ENCODE measurements at regions not wholly inside any gene's neighbourhood (a gene's known extent, or its start where the extent isn't known, plus 50 kb on each side); places are given as distances from the start of the nearest gene placed in this dataset.

DNA sequence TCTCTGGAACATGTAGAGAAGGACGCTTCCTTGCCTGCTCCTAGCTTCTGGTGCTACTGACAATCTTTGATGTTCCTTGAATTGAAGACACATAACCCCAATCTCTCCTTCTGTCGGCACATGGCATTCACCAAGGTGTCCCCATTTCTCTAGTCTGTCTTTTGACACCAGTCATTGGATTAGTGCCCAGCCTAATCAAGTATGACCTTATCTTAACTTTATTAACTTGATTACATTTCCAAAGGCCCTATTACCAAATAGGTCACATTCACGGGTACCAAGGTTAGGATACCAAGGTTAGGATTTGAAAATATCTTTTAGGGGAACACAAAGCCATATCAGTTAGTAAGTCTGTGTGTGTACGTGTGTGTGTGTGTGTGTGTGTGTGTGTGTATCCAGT is 377.9 kb downstream of the CMPK2 start:
- H3K36me3 Mint-ChIP-seq (ENCODE audit: low read depth), result no peaks in the 10 kb centered on the region
- H3K9me3 Mint-ChIP-seq, result no peaks in the 10 kb centered on the region
- intact Hi-C loops (cut with micrococcal nuclease), result no loop called here
- no peak overlapping the region for H3K27ac Mint-ChIP-seq
- H3K4me1 Mint-ChIP-seq (ENCODE audit: low read depth), result no peaks in the 10 kb centered on the region
- H3K27me3 Mint-ChIP-seq (ENCODE audit: low read depth), result no peaks in the 10 kb centered on the region
- no peak overlapping the region for H3K4me3 Mint-ChIP-seq (ENCODE audit: low read depth)
- no peak for DNase-seq (ENCODE audit: low spot score)

DNA sequence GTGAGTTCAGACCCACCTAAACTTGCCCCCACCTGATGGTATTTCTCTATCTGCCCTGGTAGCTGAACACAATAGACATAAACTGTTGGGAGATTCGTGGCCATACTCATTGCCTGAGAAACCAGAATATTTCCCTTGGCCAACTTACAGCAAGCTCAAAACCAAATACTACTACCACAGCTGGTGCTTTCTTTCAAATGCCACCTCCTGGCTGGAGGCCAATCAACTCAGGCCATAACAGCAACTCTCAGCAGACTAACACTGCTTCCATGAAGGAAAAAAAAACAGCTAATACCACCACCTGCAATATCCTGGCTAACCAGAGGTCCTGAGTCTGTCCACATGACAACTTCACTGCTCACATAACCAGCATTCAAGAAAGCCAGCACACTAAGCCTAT is 373.1 kb downstream of the CMPK2 start:
- Mint-ChIP-seq H3K27me3 (ENCODE audit: low read depth) (no peaks in the 10 kb centered on the region), H3K36me3 (ENCODE audit: low read depth) (no peaks in the 10 kb centered on the region)
- intact Hi-C loops (cut with micrococcal nuclease), result no loop called here

DNA sequence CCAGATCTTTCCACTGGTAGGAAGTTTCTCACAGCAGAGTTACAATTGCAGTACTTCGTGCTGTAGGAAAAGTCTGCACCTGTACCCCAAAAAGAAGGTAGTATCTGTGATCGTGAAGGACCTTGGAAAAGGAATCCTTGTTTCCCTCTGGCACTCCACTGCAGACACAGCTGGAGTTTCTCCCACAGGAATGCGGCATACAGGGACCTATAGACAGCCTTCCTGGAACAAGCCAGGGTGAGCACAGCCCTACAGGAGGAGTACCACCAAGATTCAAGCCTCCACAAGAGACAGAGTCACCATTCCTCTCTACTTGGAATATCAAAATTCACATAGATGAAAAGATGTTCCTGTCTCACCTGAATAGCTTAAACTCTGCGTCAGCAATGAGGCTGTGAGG is 372.4 kb downstream of the CMPK2 start:
- Mint-ChIP-seq H3K27ac (no peak overlapping the region), H3K4me1 (ENCODE audit: low read depth) (no peaks in the 10 kb centered on the region), H3K36me3 (ENCODE audit: low read depth) (no peaks in the 10 kb centered on the region), H3K4me3 (ENCODE audit: low read depth) (no peak overlapping the region), H3K27me3 (ENCODE audit: low read depth) (no peaks in the 10 kb centered on the region), H3K9me3 (no peaks in the 10 kb centered on the region)
- intact Hi-C loops (cut with micrococcal nuclease), result no loop called here
- no peak for DNase-seq (ENCODE audit: low spot score)

More for the DNA sequence above, 373.1 kb downstream of the CMPK2 start:
- Mint-ChIP-seq H3K4me3 (ENCODE audit: low read depth) (no peak overlapping the region), H3K27ac (no peak overlapping the region), H3K4me1 (ENCODE audit: low read depth) (no peaks in the 10 kb centered on the region), H3K9me3 (no peaks in the 10 kb centered on the region)
- no peak for DNase-seq (ENCODE audit: low spot score)

DNA sequence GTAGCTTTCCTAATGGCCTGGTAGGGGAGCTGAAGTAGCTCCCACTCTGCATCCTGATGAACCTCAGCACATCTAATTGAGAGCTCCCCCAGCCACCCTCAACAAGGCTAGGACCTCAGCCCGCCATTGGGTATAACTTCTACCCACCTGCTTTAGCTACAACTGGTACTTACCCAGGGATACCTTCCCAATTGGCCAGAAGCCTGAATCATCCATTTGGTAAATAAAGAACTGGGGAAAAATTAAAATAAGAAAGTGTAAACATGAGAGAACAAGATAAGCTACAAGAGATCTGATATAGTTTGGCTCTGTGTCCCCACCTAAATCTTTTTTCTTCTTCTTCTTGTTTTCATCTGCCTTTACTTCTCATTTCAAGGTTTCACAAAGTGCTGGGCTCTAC is 372.0 kb downstream of the CMPK2 start:
- H3K27ac Mint-ChIP-seq, result no peak overlapping the region
- no peaks in the 10 kb centered on the region for H3K36me3 Mint-ChIP-seq (ENCODE audit: low read depth)
- no peaks in the 10 kb centered on the region for H3K9me3 Mint-ChIP-seq
- H3K4me1 Mint-ChIP-seq (ENCODE audit: low read depth), result no peaks in the 10 kb centered on the region
- H3K4me3 Mint-ChIP-seq (ENCODE audit: low read depth), result no peak overlapping the region
- DNase-seq (ENCODE audit: low spot score), result no peak
- H3K27me3 Mint-ChIP-seq (ENCODE audit: low read depth), result no peaks in the 10 kb centered on the region
- intact Hi-C loops (cut with micrococcal nuclease), result no loop called here

DNA sequence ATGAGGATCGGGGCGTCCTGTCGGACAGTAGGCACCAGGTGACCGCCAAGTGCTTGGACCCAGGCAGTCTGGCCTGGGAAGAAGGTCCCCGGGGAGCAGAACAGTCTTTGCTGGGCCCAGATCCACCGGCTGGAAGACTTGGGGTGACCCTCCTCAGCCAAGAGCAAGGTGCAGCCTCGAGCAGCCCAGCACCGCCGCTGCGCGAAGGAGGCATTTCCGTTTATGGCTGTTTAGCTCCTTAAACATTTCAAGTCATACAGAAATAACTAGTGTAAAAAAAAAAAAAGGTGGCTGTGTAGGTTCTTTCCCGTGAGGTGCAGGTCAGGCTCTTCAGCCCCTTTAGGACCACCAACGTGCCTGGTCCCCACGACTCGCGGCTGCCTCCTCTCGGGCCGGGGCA is 370.2 kb downstream of the CMPK2 start:
- H3K4me3 Mint-ChIP-seq (ENCODE audit: low read depth), result no peak overlapping the region
- no peak for DNase-seq (ENCODE audit: low spot score)
- H3K27me3 Mint-ChIP-seq (ENCODE audit: low read depth), result no peaks in the 10 kb centered on the region
- intact Hi-C loops (cut with micrococcal nuclease), result no loop called here
- no peaks in the 10 kb centered on the region for H3K36me3 Mint-ChIP-seq (ENCODE audit: low read depth)
- no peaks in the 10 kb centered on the region for H3K4me1 Mint-ChIP-seq (ENCODE audit: low read depth)
- H3K27ac Mint-ChIP-seq, result no peak overlapping the region
- no peaks in the 10 kb centered on the region for H3K9me3 Mint-ChIP-seq

DNA sequence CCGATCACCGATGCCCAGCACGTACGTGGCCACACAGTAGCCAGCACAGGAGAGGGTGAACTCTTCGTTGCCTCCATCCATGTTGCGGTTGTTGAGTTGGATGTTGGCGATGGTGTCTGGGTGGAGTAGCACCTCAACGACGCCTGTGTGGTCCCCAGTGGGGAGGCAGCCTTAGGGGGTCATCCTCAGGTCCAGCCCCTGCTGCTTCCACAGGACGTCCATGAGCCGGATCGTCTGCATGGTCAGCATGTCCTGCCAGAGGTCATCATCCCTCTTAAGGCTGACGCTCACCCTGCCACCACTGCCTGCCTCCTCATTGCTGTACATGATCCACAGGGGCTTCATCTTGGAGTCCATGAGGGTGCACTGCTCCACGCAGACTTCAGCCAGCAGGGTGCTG is 369.3 kb downstream of the CMPK2 start:
- Mint-ChIP-seq H3K36me3 (ENCODE audit: low read depth) (no peaks in the 10 kb centered on the region), H3K4me1 (ENCODE audit: low read depth) (no peaks in the 10 kb centered on the region), H3K9me3 (no peaks in the 10 kb centered on the region), H3K27me3 (ENCODE audit: low read depth) (no peaks in the 10 kb centered on the region), H3K27ac (no peak overlapping the region), H3K4me3 (ENCODE audit: low read depth) (no peak overlapping the region)
- intact Hi-C loops (cut with micrococcal nuclease), result no loop called here
- no peak for DNase-seq (ENCODE audit: low spot score)

DNA sequence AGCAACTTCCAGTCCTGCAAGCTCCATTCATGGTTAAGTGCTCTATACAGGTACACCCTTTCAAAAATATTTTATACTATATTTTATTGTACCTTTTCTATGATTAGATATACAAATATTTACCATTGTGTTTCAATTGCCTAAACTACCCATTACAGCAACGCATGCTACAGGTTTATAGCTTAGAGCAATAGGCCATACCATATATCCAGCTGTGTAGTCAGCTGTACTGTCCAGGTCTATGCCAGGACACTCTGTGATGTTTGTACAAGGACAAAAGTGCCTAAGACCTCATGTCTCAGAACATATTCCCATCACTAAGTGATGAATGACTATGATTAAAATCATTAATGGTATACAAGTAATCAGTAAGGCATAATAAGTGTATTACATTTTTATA is 368.7 kb downstream of the CMPK2 start:
- Mint-ChIP-seq H3K4me1 (ENCODE audit: low read depth) (no peaks in the 10 kb centered on the region), H3K27me3 (ENCODE audit: low read depth) (no peaks in the 10 kb centered on the region), H3K36me3 (ENCODE audit: low read depth) (no peaks in the 10 kb centered on the region), H3K4me3 (ENCODE audit: low read depth) (no peak overlapping the region), H3K9me3 (no peaks in the 10 kb centered on the region), H3K27ac (no peak overlapping the region)
- intact Hi-C loops (cut with micrococcal nuclease), result no loop called here
- DNase-seq (ENCODE audit: low spot score), result no peak

DNA sequence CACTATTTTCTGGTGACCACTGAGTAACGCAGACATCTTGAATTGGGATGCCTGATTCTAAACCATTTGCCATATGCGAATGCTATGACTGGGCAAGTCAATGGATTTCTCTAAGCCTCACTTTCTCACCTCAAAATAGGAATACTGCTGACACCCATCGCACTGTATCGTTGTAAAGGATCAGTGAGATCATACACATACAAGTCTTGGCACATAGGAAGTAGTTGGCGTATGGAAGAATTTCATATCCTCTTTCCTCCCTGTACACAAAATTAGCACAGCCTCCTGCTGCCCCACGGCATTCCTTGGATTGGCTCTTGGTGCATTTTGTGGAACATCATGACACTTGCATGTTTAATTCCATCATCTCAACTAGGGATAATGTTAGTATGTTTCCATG is 366.9 kb downstream of the CMPK2 start:
- Mint-ChIP-seq H3K4me1 (ENCODE audit: low read depth) (no peaks in the 10 kb centered on the region), H3K27ac (no peak overlapping the region), H3K4me3 (ENCODE audit: low read depth) (no peak overlapping the region), H3K36me3 (ENCODE audit: low read depth) (no peaks in the 10 kb centered on the region), H3K27me3 (ENCODE audit: low read depth) (no peaks in the 10 kb centered on the region), H3K9me3 (no peaks in the 10 kb centered on the region)
- no peak for DNase-seq (ENCODE audit: low spot score)
- intact Hi-C loops (cut with micrococcal nuclease), result no loop called here

DNA sequence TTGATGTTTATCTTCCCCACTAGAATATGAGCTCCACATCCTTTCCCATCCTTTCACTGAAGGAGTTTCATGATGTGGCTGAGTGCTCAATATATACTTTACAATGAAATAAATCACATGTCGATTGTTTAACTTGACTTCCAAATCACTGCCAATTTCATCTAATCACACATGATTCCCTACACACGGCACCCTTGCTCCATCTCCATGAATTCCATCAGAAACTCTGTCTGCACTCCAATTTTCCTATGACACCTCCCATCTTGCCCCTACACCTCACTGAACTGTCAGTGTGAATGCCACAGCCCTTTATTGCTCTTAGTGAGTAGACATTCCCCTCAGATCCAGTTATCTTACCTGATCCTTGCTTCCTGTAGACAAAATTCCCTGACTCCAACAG is 366.0 kb downstream of the CMPK2 start:
- no peaks in the 10 kb centered on the region for H3K27me3 Mint-ChIP-seq (ENCODE audit: low read depth)
- no peak for DNase-seq (ENCODE audit: low spot score)
- H3K27ac Mint-ChIP-seq, result no peak overlapping the region
- intact Hi-C loops (cut with micrococcal nuclease), result no loop called here
- no peak overlapping the region for H3K4me3 Mint-ChIP-seq (ENCODE audit: low read depth)
- H3K9me3 Mint-ChIP-seq, result no peaks in the 10 kb centered on the region
- no peaks in the 10 kb centered on the region for H3K36me3 Mint-ChIP-seq (ENCODE audit: low read depth)
- H3K4me1 Mint-ChIP-seq (ENCODE audit: low read depth), result no peaks in the 10 kb centered on the region

DNA sequence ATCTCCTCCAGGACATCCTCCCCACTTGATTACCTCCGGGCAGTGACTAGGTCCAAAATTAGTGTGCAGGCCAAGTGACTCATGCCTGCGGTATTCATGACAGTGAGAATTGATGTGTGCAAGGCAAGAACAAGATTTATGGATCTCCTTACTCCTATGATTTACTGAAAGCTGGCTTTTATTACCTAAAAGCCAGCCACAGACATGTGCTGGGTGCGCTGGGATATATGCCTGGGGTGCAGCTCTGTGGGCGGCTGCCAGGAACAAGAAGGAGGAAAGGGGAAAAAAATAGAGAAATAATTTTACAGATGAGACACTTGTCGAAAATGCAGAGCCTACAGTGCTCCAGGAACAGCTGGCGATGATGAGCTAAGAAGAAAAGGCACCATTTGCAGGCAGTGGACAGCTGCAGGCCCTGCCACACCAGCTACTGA is 359.3 kb downstream of the CMPK2 start:
- DNase-seq (ENCODE audit: low spot score), result no peak
- Mint-ChIP-seq H3K27me3 (ENCODE audit: low read depth) (no peaks in the 10 kb centered on the region), H3K4me1 (ENCODE audit: low read depth) (no peaks in the 10 kb centered on the region), H3K4me3 (ENCODE audit: low read depth) (no peak overlapping the region), H3K9me3 (no peaks in the 10 kb centered on the region), H3K36me3 (ENCODE audit: low read depth) (no peaks in the 10 kb centered on the region), H3K27ac (no peak overlapping the region)
- intact Hi-C loops (cut with micrococcal nuclease), result no loop called here

DNA sequence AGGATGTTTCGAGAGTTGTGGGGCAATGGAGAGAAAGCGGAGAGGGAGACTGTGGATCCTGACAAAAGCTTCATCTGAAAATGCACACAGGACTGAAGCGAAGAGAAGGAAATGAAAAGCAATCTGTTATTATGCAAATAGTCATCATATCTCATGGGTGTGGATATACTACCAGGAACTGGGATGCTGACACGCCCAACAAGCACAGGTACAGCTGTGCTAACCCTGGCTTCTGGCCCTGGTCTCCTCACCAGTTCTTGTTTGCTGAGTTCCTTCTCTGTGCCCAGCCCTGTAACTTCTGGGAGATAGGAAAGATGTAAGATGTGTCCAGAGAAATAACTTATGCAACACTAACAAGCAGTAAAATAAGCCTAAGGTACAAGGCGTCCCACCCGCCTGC is 358.8 kb downstream of the CMPK2 start:
- intact Hi-C loops (cut with micrococcal nuclease), result no loop called here

DNA sequence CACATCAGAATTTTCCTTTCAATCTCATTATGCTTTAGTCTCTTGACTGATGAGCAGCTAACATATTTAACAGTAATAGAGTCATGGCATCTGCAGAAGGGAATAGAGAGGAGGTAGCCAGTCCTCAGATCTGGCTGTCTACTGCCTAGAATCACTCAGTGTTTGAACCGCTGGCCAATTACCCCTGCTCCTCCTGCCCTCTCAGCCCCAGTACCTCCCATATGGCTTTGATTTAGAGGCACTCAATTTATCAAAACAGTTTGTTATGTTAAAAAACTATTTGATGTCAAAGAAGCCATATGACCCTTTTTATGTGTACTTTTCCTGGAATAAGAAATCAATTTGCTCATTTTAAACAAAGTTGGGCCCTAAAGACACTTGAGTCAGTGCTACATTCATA is 355.2 kb downstream of the CMPK2 start:
- DNase-seq (ENCODE audit: low spot score), result no peak
- Mint-ChIP-seq H3K9me3 (no peaks in the 10 kb centered on the region), H3K36me3 (ENCODE audit: low read depth) (no peaks in the 10 kb centered on the region), H3K4me3 (ENCODE audit: low read depth) (no peak overlapping the region), H3K27ac (no peak overlapping the region), H3K27me3 (ENCODE audit: low read depth) (no peaks in the 10 kb centered on the region), H3K4me1 (ENCODE audit: low read depth) (no peaks in the 10 kb centered on the region)
- intact Hi-C loops (cut with micrococcal nuclease), result no loop called here

More for the DNA sequence above, 358.8 kb downstream of the CMPK2 start:
- Mint-ChIP-seq H3K4me3 (ENCODE audit: low read depth) (no peak overlapping the region), H3K27ac (no peak overlapping the region), H3K36me3 (ENCODE audit: low read depth) (no peaks in the 10 kb centered on the region), H3K4me1 (ENCODE audit: low read depth) (no peaks in the 10 kb centered on the region), H3K9me3 (no peaks in the 10 kb centered on the region), H3K27me3 (ENCODE audit: low read depth) (no peaks in the 10 kb centered on the region)
- no peak for DNase-seq (ENCODE audit: low spot score)

DNA sequence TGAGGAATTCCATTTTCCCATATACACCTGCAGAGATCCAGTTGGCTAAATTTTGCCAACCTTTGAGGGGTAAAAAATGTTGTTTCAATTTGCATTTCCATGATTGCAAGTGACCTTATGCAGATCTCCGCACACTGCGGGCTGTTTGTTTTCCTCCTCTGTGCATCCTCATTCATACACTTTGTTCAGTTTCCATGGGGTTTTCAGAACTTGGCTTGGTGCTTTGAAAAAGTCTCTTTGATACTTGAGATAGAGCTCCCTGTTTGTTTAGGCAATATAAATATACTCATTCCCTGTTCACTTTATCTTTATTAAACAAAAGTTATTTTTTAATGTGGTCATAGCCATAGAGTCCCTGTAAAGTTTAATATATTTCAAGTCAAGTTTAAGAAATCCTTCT is 353.1 kb downstream of the CMPK2 start:
- Mint-ChIP-seq H3K9me3 (no peaks in the 10 kb centered on the region), H3K27ac (no peak overlapping the region), H3K4me1 (ENCODE audit: low read depth) (no peaks in the 10 kb centered on the region), H3K36me3 (ENCODE audit: low read depth) (no peaks in the 10 kb centered on the region), H3K4me3 (ENCODE audit: low read depth) (no peak overlapping the region), H3K27me3 (ENCODE audit: low read depth) (no peaks in the 10 kb centered on the region)
- DNase-seq (ENCODE audit: low spot score), result no peak
- intact Hi-C loops (cut with micrococcal nuclease), result no loop called here

DNA sequence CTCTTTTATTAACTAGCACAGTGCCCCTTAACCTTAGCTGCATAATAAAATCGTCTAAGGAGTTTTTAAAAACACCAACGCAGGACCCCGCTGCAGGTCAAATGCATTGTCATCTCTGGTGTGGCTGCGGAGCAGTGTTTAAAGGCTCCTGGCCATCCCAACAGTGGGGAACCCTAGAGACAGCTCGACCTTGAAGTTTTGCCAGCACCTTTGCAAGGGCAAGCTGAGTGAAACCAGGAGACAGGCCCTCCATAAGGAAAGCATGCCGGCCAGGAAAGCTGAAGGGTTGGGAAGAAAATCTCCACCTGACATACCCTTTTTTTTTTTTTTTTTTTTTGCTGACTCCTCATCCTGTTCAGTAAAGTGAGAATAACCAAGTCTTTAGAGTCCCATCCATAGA is 349.0 kb downstream of the CMPK2 start:
- no peaks in the 10 kb centered on the region for H3K27me3 Mint-ChIP-seq (ENCODE audit: low read depth)
- no peaks in the 10 kb centered on the region for H3K9me3 Mint-ChIP-seq
- H3K4me3 Mint-ChIP-seq (ENCODE audit: low read depth), result no peak overlapping the region
- no peak overlapping the region for H3K27ac Mint-ChIP-seq
- H3K36me3 Mint-ChIP-seq (ENCODE audit: low read depth), result no peaks in the 10 kb centered on the region
- intact Hi-C loops (cut with micrococcal nuclease), result no loop called here
- no peaks in the 10 kb centered on the region for H3K4me1 Mint-ChIP-seq (ENCODE audit: low read depth)
- no peak for DNase-seq (ENCODE audit: low spot score)
